HG02884 (cell line): ENCODE measurements at regions not wholly inside any gene's neighbourhood (a gene's known extent, or its start where the extent isn't known, plus 50 kb on each side); places are given as distances from the start of the nearest gene placed in this dataset.
"Not testable (repeated sequence)": the region's sequence is repeated elsewhere in the genome, so short reads cannot be mapped to it uniquely, and the experiment has no call there.

Source experiments
- ATAC-seq: cut with Tn5 transposase; IDR thresholded peaks from one replicate; pipeline ENCODE4 v1.9.1; 2021; ENCODE audit warnings: mild to moderate bottlenecking, moderate library complexity; ENCODE audit not compliant: unreplicated experiment

GRCh38 chrX:39262641-39263040 is 461.4 kb downstream of the MID1IP1 start:
- ATAC-seq = no peak

GRCh38 chrX:39264023-39264422 is 462.8 kb downstream of the MID1IP1 start:
- ATAC-seq = no peak

- ATAC-seq = no peak
These were observed 465.9 kb downstream of the MID1IP1 start for GRCh38 chrX:39267176-39267575.

GRCh38 chrX:39268207-39268606 is 466.9 kb downstream of the MID1IP1 start:
- no peak for ATAC-seq

- ATAC-seq = no peak
These were observed 474.3 kb downstream of the MID1IP1 start for GRCh38 chrX:39275500-39276068.

DNA sequence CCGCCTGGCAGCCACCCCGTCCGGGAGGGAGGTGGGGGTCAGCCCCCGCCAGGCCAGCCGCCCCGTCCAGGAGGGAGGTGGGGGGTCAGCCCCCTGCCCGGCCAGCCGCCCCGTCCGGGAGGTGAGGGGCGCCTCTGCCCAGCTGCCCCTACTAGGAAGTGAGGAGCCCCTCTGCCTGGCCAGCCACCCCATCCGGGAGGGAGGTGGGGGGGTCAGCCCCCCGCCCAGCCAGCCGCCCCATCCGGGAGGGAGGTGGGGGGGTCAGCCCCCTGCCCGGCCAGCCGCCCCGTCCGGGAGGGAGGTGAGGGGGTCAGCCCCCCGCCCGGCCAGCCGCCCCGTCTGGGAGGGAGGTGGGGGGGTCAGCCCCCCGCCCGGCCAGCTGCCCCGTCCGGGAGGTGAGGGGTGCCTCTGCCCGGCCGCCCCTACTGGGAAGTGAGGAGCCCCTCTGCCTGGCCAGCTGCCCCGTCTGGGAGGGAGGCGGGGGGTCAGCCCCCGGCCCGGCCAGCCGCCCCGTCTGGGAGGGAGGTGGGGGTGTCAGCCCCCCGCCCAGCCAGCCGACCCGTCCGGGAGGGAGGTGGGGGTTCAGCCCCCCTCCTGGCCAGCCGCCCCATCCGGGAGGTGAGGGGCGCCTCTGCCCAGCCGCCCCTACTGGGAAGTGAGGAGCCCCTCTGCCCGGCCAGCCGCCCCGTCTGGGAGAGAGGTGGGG is 476.6 kb downstream of the MID1IP1 start:
- ATAC-seq = not testable (repeated sequence)

DNA sequence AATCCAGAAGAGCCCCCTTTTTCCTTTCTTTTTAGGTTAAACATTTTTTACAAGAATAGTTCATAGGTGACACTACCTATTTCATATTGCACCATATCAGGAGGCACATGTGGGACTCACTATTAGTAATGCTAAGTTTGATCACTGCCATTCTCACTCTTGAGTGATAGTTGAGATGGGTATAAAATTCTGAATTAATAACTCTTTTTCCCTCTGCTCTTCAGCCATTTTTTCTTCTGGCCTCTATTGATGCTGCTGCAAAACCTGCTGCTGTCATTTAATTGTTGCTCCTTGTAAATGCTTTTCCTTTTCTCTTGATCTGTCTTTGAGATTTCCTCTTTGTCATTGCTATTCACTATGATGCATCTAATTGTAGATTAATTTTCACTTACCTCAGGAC is 482.0 kb downstream of the MID1IP1 start:
- no peak for ATAC-seq

- no peak for ATAC-seq
These were observed 487.3 kb downstream of the MID1IP1 start for GRCh38 chrX:39288592-39288991.

GRCh38 chrX:39289827-39290226 is 488.6 kb downstream of the MID1IP1 start:
- ATAC-seq = no peak

DNA sequence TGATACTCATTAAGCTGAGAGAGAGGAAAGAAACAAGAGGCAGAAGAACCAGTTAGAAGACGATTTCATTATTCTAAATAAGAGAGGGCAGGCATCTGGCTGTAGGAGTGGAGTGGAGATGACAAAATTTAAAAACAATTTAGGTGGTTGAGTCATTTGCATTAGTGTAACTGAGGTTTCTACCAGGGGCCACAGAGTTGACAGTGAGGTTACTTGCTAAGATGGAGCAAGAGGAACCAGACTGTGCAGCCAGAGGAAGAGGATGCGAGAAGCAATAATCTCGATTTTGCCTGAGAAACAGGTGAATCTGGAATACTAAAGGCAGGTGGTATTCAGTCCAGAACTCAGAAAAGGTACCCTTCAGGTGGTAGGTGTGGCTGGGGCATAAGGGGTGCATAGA is 491.9 kb downstream of the MID1IP1 start:
- no peak for ATAC-seq

GRCh38 chrX:39296472-39296871 is 495.2 kb downstream of the MID1IP1 start:
- ATAC-seq = no peak

GRCh38 chrX:39298821-39299220 is 497.6 kb downstream of the MID1IP1 start:
- no peak for ATAC-seq

DNA sequence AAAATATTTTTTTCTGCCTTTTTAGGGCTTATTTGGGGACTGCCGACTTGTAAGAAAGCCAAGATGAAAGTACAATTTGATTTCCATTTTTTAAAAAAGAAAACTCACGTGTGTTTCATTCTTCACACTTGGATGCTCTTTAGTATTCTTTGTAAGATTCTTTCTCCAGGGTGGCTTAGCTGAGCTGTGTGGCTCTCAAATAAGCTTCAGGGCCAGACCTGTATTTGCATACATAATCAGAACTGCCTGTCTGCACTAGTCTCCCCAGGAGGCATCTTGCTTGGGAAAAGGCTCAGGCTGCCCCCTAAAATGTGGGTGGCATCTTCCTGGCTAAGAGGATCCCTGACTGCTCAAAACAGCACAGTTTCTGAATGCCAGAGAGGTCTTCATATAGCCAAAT is 498.4 kb downstream of the MID1IP1 start:
- ATAC-seq = no peak

DNA sequence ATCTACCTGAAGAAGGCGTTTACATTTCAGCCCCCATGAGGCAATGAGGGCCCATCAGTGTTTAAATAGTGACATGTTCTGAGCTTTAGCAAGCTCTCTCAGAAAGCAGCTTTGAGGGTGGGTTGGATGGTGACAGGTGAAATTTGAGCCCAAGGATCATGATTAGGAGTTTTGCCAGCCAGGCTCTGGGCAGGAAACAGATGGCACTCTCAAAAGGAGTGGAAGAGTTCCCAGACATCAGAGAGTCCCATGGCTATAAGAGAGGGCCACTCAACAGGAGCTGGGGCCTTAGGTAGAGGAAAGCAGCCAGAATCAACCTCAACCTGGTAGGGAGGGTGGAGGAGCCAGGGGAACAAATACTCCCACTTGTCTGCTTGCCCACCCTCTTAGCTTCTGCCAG is 499.8 kb downstream of the MID1IP1 start:
- no peak for ATAC-seq

GRCh38 chrX:39302838-39303237 is 501.6 kb downstream of the MID1IP1 start:
- no peak for ATAC-seq

DNA sequence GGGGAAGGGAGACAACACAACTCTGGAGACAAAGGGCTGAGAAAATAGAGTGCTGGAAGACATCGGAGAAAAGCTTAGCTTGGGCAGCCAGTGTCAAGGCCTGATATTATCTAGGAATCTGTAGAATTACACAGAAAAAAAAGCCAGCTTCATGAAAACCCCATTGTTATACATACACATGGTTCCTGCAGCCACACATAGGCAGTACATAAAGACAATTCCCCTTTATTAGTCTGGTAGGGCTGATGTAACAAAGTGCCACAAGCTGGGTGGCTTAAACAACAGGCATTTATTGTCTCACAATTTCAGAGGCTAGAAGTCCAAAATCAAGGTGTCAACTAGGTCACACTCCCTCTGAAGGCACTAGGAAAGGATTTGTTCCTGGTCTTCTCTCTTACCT is 503.5 kb downstream of the MID1IP1 start:
- no peak for ATAC-seq

GRCh38 chrX:39307488-39307887 is 506.2 kb downstream of the MID1IP1 start:
- no peak for ATAC-seq

- no peak for ATAC-seq
These were observed 506.9 kb downstream of the MID1IP1 start for GRCh38 chrX:39308126-39308525.

GRCh38 chrX:39309018-39309635 is 507.9 kb downstream of the MID1IP1 start:
- no peak for ATAC-seq

GRCh38 chrX:39309721-39310152 is 508.5 kb downstream of the MID1IP1 start:
- ATAC-seq = no peak

DNA sequence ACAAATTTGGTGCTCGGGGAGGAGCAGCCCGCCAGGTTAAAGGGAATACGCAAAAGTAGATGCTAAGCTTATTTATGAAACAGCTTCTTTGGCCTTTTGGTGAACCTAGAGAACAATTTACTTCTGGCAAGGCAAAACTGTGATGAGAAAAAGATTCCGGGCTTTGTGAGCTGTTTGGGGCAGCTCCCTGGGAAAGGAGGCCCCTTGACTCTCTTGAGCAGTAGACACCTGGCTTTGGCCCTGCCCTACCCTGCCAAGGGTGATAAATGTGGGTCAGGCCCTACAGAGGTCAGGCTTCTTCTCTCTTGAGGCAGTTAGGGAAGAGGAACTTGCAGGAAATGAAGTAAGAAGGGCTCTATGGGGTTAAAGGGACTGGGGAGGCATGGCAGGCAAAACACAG is 509.6 kb downstream of the MID1IP1 start:
- no peak for ATAC-seq

GRCh38 chrX:39311646-39312045 is 510.4 kb downstream of the MID1IP1 start:
- ATAC-seq = no peak
